ENCODE measurements at regions not wholly inside any gene's neighbourhood (a gene's known extent, or its start where the extent isn't known, plus 50 kb on each side); places are given as distances from the start of the nearest gene placed in this dataset.

DNA sequence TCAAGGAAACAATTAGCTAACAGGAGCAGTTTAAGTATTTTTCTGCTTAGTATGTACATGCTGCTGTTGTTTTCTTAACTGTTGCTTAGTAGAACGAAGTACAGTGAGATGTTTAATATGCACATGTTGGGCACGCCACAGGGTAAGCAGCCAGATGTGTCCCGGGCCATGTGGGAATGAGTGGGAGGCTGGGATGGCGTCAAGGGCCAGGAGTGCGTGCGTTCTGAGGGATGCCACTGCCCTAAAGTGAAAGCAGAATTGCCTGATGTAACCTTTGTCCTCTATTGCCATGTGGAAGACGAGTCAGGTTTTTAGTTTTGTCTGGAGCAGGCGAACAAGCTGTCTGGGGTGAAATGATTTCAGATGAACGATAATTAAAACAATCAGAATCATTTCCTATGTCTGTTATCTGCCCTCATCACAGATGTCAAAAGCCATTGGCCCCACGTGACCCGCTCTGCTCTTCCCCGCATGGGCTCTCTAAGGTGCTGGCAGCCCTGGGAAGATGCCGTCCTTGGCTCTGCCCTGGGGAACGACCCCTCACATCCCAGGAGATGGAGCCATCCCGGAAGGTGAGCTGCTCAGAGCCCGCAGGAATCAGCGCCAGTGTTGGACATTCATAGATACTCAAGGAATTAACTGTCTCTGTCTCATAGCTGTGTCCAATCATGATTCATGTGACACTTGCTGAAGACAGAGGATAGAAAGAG is 356.6 kb upstream of the IRX4 start:
- TF ChIP-seq EZH2phosphoT487 (IDR thresholded peaks at IDR 0.05; ENCODE audit: borderline replicate concordance, low read length), result no peak
- TF ChIP-seq, protein P1, sequence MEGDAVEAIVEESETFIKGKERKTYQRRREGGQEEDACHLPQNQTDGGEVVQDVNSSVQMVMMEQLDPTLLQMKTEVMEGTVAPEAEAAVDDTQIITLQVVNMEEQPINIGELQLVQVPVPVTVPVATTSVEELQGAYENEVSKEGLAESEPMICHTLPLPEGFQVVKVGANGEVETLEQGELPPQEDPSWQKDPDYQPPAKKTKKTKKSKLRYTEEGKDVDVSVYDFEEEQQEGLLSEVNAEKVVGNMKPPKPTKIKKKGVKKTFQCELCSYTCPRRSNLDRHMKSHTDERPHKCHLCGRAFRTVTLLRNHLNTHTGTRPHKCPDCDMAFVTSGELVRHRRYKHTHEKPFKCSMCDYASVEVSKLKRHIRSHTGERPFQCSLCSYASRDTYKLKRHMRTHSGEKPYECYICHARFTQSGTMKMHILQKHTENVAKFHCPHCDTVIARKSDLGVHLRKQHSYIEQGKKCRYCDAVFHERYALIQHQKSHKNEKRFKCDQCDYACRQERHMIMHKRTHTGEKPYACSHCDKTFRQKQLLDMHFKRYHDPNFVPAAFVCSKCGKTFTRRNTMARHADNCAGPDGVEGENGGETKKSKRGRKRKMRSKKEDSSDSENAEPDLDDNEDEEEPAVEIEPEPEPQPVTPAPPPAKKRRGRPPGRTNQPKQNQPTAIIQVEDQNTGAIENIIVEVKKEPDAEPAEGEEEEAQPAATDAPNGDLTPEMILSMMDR (IDR thresholded peaks at IDR 0.05; ENCODE audit: low read depth, low read length, poor library complexity, severe bottlenecking), result no peak
- no peak overlapping the region for H3K4me3 ChIP-seq (ENCODE audit: low read length)
- H3K9me2 ChIP-seq (replicated peaks; ENCODE audit: control insufficient read depth, low read length), result no peaks in the 10 kb centered on the region
- no peaks in the 10 kb centered on the region for H3K27me3 ChIP-seq (ENCODE audit: control insufficient read depth, low read length)
- H4K20me1 ChIP-seq (ENCODE audit: control insufficient read depth, insufficient read depth, low read depth, low read length), result no peaks in the 10 kb centered on the region
- no peaks in the 10 kb centered on the region for H3K36me3 ChIP-seq (ENCODE audit: control insufficient read depth, low read length)
- no peaks in the 10 kb centered on the region for H3F3A ChIP-seq (ENCODE audit: control insufficient read depth, insufficient read depth)
- peaks cover 3% of the 10 kb centered on the region; the same call in 1 of the 2 replicates for H3K9me3 ChIP-seq (ENCODE audit: control insufficient read depth, insufficient read depth, low read length)
- no peak overlapping the region for H3K27ac ChIP-seq (ENCODE audit: low read depth, low read length)
- no peaks in the 10 kb centered on the region for H3K79me2 ChIP-seq (ENCODE audit: control insufficient read depth, low read length)
- no peaks in the 10 kb centered on the region for H3K4me1 ChIP-seq (ENCODE audit: control insufficient read depth, low read length)
- H3K4me2 ChIP-seq (ENCODE audit: low read length), result no peak overlapping the region

DNA sequence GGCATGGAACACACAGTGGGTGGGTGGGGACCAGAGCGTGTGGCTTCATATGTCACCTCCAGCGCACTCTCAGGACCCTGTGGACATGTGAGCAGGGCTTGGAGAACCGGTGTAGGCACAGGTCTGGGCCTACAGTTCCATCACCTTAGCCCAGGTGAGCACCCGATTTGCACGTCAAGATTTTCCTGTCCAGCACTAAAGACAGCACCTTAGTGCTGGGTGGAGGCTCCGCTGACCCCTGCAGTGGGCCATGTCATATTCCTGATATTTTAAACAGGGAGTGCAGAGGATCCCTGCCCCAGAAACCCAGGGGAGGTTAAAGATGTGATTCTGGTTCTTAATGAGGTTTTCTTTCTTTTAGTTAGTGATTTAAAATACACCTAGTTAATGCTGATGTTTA is 356.0 kb upstream of the IRX4 start:
- no peak overlapping the region for H3K27ac ChIP-seq (ENCODE audit: low read depth, low read length)
- H3K79me2 ChIP-seq (ENCODE audit: control insufficient read depth, low read length), result no peaks in the 10 kb centered on the region
- H3K9me2 ChIP-seq (replicated peaks; ENCODE audit: control insufficient read depth, low read length), result no peaks in the 10 kb centered on the region
- H3K4me2 ChIP-seq (ENCODE audit: low read length), result no peak overlapping the region
- no peak overlapping the region for H3K4me3 ChIP-seq (ENCODE audit: low read length)
- no peaks in the 10 kb centered on the region for H3K36me3 ChIP-seq (ENCODE audit: control insufficient read depth, low read length)
- no peaks in the 10 kb centered on the region for H4K20me1 ChIP-seq (ENCODE audit: control insufficient read depth, insufficient read depth, low read depth, low read length)
- no peaks in the 10 kb centered on the region for H3K4me1 ChIP-seq (ENCODE audit: control insufficient read depth, low read length)
- H3F3A ChIP-seq (ENCODE audit: control insufficient read depth, insufficient read depth), result no peaks in the 10 kb centered on the region
- no peaks in the 10 kb centered on the region for H3K27me3 ChIP-seq (ENCODE audit: control insufficient read depth, low read length)
- TF ChIP-seq, protein P1 (IDR thresholded peaks at IDR 0.05; ENCODE audit: low read depth, low read length, poor library complexity, severe bottlenecking), result no peak
- TF ChIP-seq EZH2phosphoT487 (IDR thresholded peaks at IDR 0.05; ENCODE audit: borderline replicate concordance, low read length), result no peak
- peaks cover 3% of the 10 kb centered on the region; the same call in 1 of the 2 replicates for H3K9me3 ChIP-seq (ENCODE audit: control insufficient read depth, insufficient read depth, low read length)

DNA sequence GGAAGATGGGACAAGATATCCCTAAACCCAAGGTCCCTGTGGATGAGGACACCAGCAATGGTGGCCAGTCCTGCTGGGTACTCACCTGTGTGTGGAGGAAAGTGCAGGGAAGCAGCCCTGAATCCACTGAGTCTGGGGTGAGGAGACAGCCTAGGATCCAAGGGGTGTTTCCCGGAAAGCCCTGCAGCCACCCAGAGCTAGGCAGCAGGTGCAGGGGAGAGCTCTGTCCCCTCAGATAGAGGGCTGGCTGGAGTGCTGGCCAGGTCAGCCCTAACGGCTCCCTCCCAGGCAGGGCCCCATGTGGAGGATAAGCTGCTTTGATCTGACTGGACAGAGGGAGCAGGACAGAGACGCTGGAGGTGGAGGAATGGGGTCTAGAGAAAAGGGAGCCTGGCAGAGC is 344.7 kb upstream of the IRX4 start:
- no peak overlapping the region for H3K4me3 ChIP-seq (ENCODE audit: low read length)
- TF ChIP-seq EZH2phosphoT487 (IDR thresholded peaks at IDR 0.05; ENCODE audit: borderline replicate concordance, low read length), result no peak
- TF ChIP-seq, protein P1 (IDR thresholded peaks at IDR 0.05; ENCODE audit: low read depth, low read length, poor library complexity, severe bottlenecking), result no peak
- no peaks in the 10 kb centered on the region for H3K9me3 ChIP-seq (ENCODE audit: control insufficient read depth, insufficient read depth, low read length)

More for the DNA sequence above, 344.7 kb upstream of the IRX4 start:
- H3K79me2 ChIP-seq (ENCODE audit: control insufficient read depth, low read length), result no peaks in the 10 kb centered on the region
- no peaks in the 10 kb centered on the region for H3K4me1 ChIP-seq (ENCODE audit: control insufficient read depth, low read length)
- H4K20me1 ChIP-seq (ENCODE audit: control insufficient read depth, insufficient read depth, low read depth, low read length), result no peaks in the 10 kb centered on the region
- no peak overlapping the region for H3K27ac ChIP-seq (ENCODE audit: low read depth, low read length)
- H3F3A ChIP-seq (ENCODE audit: control insufficient read depth, insufficient read depth), result no peaks in the 10 kb centered on the region
- H3K9me2 ChIP-seq (replicated peaks; ENCODE audit: control insufficient read depth, low read length), result no peaks in the 10 kb centered on the region
- H3K27me3 ChIP-seq (ENCODE audit: control insufficient read depth, low read length), result no peaks in the 10 kb centered on the region
- H3K36me3 ChIP-seq (ENCODE audit: control insufficient read depth, low read length), result no peaks in the 10 kb centered on the region
- no peak overlapping the region for H3K4me2 ChIP-seq (ENCODE audit: low read length)

All from DOHH2 (cell line).